ENCODE measurements at regions not wholly inside any gene's neighbourhood (a gene's known extent, or its start where the extent isn't known, plus 50 kb on each side); places are given as distances from the start of the nearest gene placed in this dataset.

DNA sequence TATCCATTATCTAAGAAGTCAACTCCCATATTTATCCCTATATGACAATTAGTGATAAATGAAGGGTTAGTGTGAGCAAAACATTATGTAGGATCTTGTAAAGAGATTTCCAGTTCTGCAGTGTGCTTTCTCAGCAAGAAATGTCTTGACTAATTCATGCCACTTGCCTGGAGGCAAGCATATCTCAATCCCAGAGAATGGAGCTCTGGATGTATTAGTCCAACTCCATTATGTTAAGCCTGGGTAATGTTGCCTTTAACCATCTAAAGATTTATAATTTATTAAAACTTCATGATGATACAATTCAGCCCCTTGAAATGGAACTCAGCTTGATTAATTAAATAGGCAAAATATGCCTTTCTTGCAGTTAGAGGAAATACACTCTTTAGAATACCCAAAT, 1079.9 kb upstream of the LRRTM3 start:
- Histone ChIP-seq H3K4me3 (ENCODE audit: low read depth, low read length) (no peak overlapping the region), H3K36me3 (ENCODE audit: control insufficient read depth, insufficient read depth, low read length) (no peaks in the 10 kb centered on the region), H3K27me3 (ENCODE audit: control insufficient read depth, insufficient read depth, low read length) (no peaks in the 10 kb centered on the region)
- TF ChIP-seq, protein P1, sequence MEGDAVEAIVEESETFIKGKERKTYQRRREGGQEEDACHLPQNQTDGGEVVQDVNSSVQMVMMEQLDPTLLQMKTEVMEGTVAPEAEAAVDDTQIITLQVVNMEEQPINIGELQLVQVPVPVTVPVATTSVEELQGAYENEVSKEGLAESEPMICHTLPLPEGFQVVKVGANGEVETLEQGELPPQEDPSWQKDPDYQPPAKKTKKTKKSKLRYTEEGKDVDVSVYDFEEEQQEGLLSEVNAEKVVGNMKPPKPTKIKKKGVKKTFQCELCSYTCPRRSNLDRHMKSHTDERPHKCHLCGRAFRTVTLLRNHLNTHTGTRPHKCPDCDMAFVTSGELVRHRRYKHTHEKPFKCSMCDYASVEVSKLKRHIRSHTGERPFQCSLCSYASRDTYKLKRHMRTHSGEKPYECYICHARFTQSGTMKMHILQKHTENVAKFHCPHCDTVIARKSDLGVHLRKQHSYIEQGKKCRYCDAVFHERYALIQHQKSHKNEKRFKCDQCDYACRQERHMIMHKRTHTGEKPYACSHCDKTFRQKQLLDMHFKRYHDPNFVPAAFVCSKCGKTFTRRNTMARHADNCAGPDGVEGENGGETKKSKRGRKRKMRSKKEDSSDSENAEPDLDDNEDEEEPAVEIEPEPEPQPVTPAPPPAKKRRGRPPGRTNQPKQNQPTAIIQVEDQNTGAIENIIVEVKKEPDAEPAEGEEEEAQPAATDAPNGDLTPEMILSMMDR (IDR thresholded peaks at IDR 0.05; ENCODE audit: insufficient read depth, low read length, poor library complexity, severe bottlenecking), result no peak
- no peak for DNase-seq (ENCODE audit: low read depth)

DNA sequence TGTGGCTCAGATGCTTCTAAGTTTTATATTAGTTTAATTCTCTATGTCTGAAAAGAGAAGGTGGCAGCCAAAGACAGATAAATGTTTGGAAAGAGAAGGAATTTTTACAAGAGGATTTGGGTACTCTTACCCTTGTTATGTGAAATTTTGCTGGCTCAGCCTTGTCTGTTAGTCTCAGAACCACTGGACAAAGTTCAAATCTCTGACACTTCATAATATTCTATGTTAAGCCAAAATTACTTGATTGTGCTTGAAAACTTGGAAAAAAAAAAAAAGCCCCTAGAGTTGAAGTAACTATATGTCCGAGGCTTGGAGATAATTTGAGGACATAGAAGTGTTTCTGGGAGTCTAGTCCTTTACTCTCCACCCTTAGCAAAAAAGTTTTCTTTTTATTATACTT, 1079.3 kb upstream of the LRRTM3 start:
- H3K4me3 ChIP-seq (ENCODE audit: low read depth, low read length), result no peak overlapping the region
- DNase-seq (ENCODE audit: low read depth), result no peak
- no peaks in the 10 kb centered on the region for H3K27me3 ChIP-seq (ENCODE audit: control insufficient read depth, insufficient read depth, low read length)
- TF ChIP-seq, protein P1 (IDR thresholded peaks at IDR 0.05; ENCODE audit: insufficient read depth, low read length, poor library complexity, severe bottlenecking), result no peak
- H3K36me3 ChIP-seq (ENCODE audit: control insufficient read depth, insufficient read depth, low read length), result no peaks in the 10 kb centered on the region

DNA sequence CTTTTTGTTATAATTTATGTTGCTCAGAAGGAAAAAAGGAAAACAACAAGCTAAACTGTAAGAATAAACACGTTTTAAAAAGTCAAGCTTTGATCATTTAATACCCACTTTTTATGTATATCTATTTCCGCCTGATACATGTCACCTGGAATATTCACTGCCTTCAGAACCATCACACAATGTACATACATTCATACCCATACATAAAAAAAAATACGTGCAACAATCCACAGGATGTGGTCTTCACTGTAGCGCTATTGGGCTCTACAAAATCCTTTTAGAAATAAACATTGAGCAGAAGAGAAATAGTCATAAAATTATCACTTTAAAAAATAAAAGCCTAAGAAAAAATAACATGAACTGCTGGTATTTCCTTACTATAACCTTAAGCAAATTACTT, 1078.9 kb upstream of the LRRTM3 start:
- TF ChIP-seq, protein P1 (IDR thresholded peaks at IDR 0.05; ENCODE audit: insufficient read depth, low read length, poor library complexity, severe bottlenecking), result no peak
- no peaks in the 10 kb centered on the region for H3K27me3 ChIP-seq (ENCODE audit: control insufficient read depth, insufficient read depth, low read length)
- DNase-seq (ENCODE audit: low read depth), result no peak
- H3K36me3 ChIP-seq (ENCODE audit: control insufficient read depth, insufficient read depth, low read length), result no peaks in the 10 kb centered on the region
- H3K4me3 ChIP-seq (ENCODE audit: low read depth, low read length), result no peak overlapping the region

DNA sequence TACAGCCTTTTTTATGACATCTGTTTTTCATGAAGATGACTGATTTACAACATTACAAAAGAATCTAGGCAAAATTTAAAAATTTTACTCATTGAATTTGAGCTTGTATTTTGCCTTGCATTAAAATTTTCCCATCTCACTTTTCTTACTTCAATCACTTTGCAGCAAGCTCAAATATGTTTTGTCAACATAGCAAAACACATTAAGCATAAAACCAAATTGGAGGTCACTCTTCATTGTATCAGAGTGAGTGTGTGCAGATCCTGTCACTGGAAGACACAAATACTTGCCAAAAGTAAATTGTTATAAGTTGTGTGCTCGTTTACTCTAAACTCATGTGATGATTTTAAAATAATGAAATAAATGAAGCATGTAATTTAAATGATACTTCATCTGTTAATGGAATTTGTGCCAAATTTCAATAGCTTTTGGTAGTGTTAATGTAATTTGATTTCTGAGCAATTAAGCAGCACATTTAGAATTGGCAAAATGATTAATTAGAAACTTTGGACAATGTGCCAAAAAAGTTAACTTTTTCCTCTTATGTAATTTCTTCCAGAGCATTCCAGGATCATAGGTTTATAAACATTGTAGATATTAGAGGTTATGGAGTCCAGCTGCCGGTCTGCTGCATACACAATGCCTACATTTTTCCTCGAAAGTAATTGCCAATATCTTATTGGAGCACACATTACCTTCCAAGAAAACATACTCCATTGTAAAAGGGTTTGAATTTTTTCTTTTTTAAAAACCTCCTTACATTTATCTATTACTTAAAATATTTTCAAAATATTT, 1078.2 kb upstream of the LRRTM3 start:
- no peaks in the 10 kb centered on the region for H3K36me3 ChIP-seq (ENCODE audit: control insufficient read depth, insufficient read depth, low read length)
- DNase-seq (ENCODE audit: low read depth), result no peak
- H3K4me3 ChIP-seq (ENCODE audit: low read depth, low read length), result no peak overlapping the region
- H3K27me3 ChIP-seq (ENCODE audit: control insufficient read depth, insufficient read depth, low read length), result no peaks in the 10 kb centered on the region
- TF ChIP-seq, protein P1 (IDR thresholded peaks at IDR 0.05; ENCODE audit: insufficient read depth, low read length, poor library complexity, severe bottlenecking), result no peak

DNA sequence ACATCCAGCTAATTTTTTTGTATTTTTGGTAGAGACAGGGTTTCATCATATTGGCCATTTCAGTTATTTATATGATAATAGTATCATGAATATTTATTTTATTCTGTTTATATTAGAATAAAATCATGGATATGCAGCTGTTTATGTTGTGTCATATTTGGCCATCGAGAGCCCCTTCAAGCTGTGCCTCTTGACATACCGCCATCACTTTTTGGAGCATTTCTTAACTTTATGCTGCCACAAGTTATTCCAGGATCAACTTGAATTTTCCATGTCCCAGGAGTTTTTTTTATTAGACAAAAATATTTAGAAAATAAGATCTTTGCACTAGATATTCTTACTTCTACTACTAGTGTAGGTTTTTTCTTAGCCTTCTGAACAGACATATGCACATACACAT, 1067.0 kb upstream of the LRRTM3 start:
- no peaks in the 10 kb centered on the region for H3K27me3 ChIP-seq (ENCODE audit: control insufficient read depth, insufficient read depth, low read length)
- no peaks in the 10 kb centered on the region for H3K36me3 ChIP-seq (ENCODE audit: control insufficient read depth, insufficient read depth, low read length)
- TF ChIP-seq, protein P1 (IDR thresholded peaks at IDR 0.05; ENCODE audit: insufficient read depth, low read length, poor library complexity, severe bottlenecking), result no peak
- DNase-seq (ENCODE audit: low read depth), result no peak
- no peak overlapping the region for H3K4me3 ChIP-seq (ENCODE audit: low read depth, low read length)

DNA sequence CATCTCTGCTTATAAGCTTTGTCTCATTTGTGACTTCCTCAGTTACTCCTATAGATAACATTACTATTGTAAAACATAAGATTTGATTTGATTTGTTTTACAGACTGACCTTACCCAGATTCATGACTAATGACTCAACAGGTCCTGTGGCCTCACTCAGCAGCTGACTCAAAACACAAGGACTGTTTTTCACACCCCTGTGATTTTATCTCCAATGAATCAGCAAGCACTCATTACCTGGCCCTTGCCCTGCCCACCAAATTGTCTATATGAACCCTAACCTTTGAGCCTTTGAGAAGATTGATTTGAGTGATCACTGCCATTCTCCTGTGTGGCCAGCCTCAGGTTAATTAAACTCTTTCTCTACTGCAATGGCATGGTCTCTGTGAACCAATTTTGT, 1064.6 kb upstream of the LRRTM3 start:
- H3K4me3 ChIP-seq (ENCODE audit: low read depth, low read length), result no peak overlapping the region
- H3K36me3 ChIP-seq (ENCODE audit: control insufficient read depth, insufficient read depth, low read length), result no peaks in the 10 kb centered on the region
- peak; percentile 86 for DNase-seq (ENCODE audit: low read depth)
- TF ChIP-seq, protein P1 (IDR thresholded peaks at IDR 0.05; ENCODE audit: insufficient read depth, low read length, poor library complexity, severe bottlenecking), result no peak
- no peaks in the 10 kb centered on the region for H3K27me3 ChIP-seq (ENCODE audit: control insufficient read depth, insufficient read depth, low read length)

Data from kidney epithelial cell (primary cell).